ENCODE measurements at regions not wholly inside any gene's neighbourhood (a gene's known extent, or its start where the extent isn't known, plus 50 kb on each side); places are given as distances from the start of the nearest gene placed in this dataset.

DNA sequence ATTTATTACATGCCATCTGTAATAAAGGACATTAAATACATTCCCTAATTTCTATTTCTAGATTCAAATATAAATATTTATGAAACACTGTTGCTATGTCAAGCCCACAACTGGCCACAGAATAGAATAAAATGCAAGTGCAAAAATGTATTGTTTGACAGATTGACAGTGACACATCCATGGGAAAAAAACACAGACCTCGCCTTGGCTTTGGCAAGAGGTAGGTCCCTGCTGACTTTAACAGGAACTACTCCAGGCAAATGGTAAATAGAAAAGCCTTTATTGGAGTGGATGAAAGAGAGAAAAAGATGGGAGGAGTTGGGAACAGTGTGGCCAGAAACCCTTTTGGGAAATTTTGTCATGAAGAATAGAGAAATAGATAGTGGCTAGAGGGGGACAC, 622.9 kb downstream of the UTRN start:
- H3K27ac ChIP-seq (ENCODE audit: low read depth, low read length, poor library complexity, severe bottlenecking): no peak overlapping the region
- no peak overlapping the region for H3K4me3 ChIP-seq (ENCODE audit: low read depth, low read length, poor library complexity, severe bottlenecking)
- BruUV-seq (replicated peaks): no TSS peak
- ChIA-PET CTCF (no interaction called here), POLR2A (ENCODE audit: low non-redundant PET) (no interaction called here)
- TF ChIP-seq, protein P1, sequence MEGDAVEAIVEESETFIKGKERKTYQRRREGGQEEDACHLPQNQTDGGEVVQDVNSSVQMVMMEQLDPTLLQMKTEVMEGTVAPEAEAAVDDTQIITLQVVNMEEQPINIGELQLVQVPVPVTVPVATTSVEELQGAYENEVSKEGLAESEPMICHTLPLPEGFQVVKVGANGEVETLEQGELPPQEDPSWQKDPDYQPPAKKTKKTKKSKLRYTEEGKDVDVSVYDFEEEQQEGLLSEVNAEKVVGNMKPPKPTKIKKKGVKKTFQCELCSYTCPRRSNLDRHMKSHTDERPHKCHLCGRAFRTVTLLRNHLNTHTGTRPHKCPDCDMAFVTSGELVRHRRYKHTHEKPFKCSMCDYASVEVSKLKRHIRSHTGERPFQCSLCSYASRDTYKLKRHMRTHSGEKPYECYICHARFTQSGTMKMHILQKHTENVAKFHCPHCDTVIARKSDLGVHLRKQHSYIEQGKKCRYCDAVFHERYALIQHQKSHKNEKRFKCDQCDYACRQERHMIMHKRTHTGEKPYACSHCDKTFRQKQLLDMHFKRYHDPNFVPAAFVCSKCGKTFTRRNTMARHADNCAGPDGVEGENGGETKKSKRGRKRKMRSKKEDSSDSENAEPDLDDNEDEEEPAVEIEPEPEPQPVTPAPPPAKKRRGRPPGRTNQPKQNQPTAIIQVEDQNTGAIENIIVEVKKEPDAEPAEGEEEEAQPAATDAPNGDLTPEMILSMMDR (conservative IDR thresholded peaks at IDR 0.05; ENCODE audit: low read depth, low read length): no peak
- TF ChIP-seq EZH2 (IDR thresholded peaks at IDR 0.05; ENCODE audit: borderline replicate concordance, low read depth, low read length, poor library complexity, severe bottlenecking): no peak
- peaks cover 3% of the 10 kb centered on the region for H3K4me1 ChIP-seq (ENCODE audit: insufficient read depth, low read length, poor library complexity, severe bottlenecking)
- H3K9me3 ChIP-seq (ENCODE audit: low read depth, low read length, poor library complexity, severe bottlenecking): no peaks in the 10 kb centered on the region
- H3K36me3 ChIP-seq (ENCODE audit: insufficient read depth, low read length, poor library complexity, severe bottlenecking): no peaks in the 10 kb centered on the region
- intact Hi-C loops (cut with micrococcal nuclease; ENCODE audit: unreplicated experiment): no loop called here
- no peak for DNase-seq (ENCODE audit: low spot score)
- no peaks in the 10 kb centered on the region for H3K27me3 ChIP-seq (replicated peaks; ENCODE audit: insufficient read depth, low read depth, low read length, poor library complexity)

DNA sequence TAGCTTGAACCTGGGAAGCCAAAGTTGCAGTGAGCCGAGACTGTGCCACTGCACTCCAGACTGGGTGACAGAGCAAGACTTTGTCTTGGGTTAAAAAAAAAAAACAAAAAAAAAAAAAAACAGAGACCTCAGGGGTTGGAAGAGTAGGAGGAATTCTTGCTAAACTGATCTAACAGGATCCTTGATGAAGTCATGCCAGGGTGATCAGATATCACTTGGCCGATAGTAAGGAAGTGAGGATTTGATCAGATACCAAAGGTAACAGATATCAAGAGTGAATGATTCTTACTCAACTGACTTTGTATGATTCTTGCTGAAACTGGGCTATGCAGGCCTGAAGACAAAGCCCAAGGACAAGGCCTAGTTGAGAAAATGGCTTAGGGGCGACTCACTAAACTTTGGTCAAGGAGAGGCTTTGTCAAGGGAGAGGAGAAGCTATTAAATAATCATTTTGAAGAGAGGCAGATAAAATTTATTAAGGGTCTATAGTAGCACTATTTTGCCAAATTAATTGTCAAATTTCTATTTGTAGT, 624.7 kb downstream of the UTRN start:
- no peak for DNase-seq (ENCODE audit: low spot score)
- POLR2A ChIA-PET (ENCODE audit: low non-redundant PET): no interaction called here
- Histone ChIP-seq H3K27ac (ENCODE audit: low read depth, low read length, poor library complexity, severe bottlenecking) (no peak overlapping the region), H3K4me1 (ENCODE audit: insufficient read depth, low read length, poor library complexity, severe bottlenecking) (peaks cover 3% of the 10 kb centered on the region), H3K9me3 (ENCODE audit: low read depth, low read length, poor library complexity, severe bottlenecking) (no peaks in the 10 kb centered on the region), H3K36me3 (ENCODE audit: insufficient read depth, low read length, poor library complexity, severe bottlenecking) (no peaks in the 10 kb centered on the region), H3K4me3 (ENCODE audit: low read depth, low read length, poor library complexity, severe bottlenecking) (no peak overlapping the region), H3K27me3 (replicated peaks; ENCODE audit: insufficient read depth, low read depth, low read length, poor library complexity) (no peaks in the 10 kb centered on the region)
- CTCF ChIA-PET: no interaction called here
- intact Hi-C loops (cut with micrococcal nuclease; ENCODE audit: unreplicated experiment): no loop called here
- BruUV-seq (replicated peaks): no TSS peak
- no peak for TF ChIP-seq EZH2 (IDR thresholded peaks at IDR 0.05; ENCODE audit: borderline replicate concordance, low read depth, low read length, poor library complexity, severe bottlenecking)
- TF ChIP-seq, protein P1 (conservative IDR thresholded peaks at IDR 0.05; ENCODE audit: low read depth, low read length): no peak

DNA sequence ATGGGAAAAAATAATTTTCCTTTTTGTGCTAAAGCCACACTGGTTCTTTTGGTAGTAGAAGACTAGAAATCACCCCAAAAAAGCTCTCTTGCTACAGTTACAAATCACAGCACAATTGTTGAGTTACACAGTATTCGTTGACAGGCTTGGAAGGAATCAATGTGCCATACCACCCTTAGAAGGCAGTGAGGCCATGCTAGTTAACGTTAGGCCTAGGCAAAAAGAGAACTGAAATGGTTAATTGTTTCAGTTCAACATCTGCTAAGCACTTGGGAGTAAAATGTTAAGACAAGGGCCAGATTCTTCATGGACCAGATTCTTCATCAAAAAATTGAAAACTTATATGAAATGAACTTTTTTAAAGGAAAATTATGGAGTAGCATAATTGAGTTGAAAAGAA, 626.2 kb downstream of the UTRN start:
- no peak for TF ChIP-seq EZH2 (IDR thresholded peaks at IDR 0.05; ENCODE audit: borderline replicate concordance, low read depth, low read length, poor library complexity, severe bottlenecking)
- TF ChIP-seq, protein P1 (conservative IDR thresholded peaks at IDR 0.05; ENCODE audit: low read depth, low read length): no peak
- no peak overlapping the region for H3K4me3 ChIP-seq (ENCODE audit: low read depth, low read length, poor library complexity, severe bottlenecking)
- no peak overlapping the region for H3K27ac ChIP-seq (ENCODE audit: low read depth, low read length, poor library complexity, severe bottlenecking)
- no TSS peak for BruUV-seq (replicated peaks)
- no peaks in the 10 kb centered on the region for H3K27me3 ChIP-seq (replicated peaks; ENCODE audit: insufficient read depth, low read depth, low read length, poor library complexity)
- no peaks in the 10 kb centered on the region for H3K36me3 ChIP-seq (ENCODE audit: insufficient read depth, low read length, poor library complexity, severe bottlenecking)
- ChIA-PET POLR2A (ENCODE audit: low non-redundant PET) (no interaction called here), CTCF (no interaction called here)
- intact Hi-C loops (cut with micrococcal nuclease; ENCODE audit: unreplicated experiment): no loop called here
- no peaks in the 10 kb centered on the region for H3K9me3 ChIP-seq (ENCODE audit: low read depth, low read length, poor library complexity, severe bottlenecking)
- DNase-seq (ENCODE audit: low spot score): no peak
- H3K4me1 ChIP-seq (ENCODE audit: insufficient read depth, low read length, poor library complexity, severe bottlenecking): peaks cover 3% of the 10 kb centered on the region
